Neural cell (in vitro differentiated cells): ENCODE measurements at regions not wholly inside any gene's neighbourhood (a gene's known extent, or its start where the extent isn't known, plus 50 kb on each side); places are given as distances from the start of the nearest gene placed in this dataset.

Source experiments
- CTCF ChIP-seq: fragments of 450-650 bp; IDR thresholded peaks from 2 replicates; pipeline ENCODE4 v1.5.1; 2014; ENCODE audit warnings: antibody characterized with exemption, mild to moderate bottlenecking, moderate library complexity; ENCODE audit not compliant: poor library complexity, severe bottlenecking
- EP300 ChIP-seq: fragments of 450-650 bp; conservative IDR thresholded peaks from 2 replicates; pipeline ENCODE4 v1.6.1; 2014; ENCODE audit warnings: antibody characterized with exemption, mild to moderate bottlenecking, moderate library complexity; ENCODE audit not compliant: poor library complexity, severe bottlenecking
- EZH2 ChIP-seq: fragments of 200-600, 300-800 bp; shearing (Covaris generic), sonication (generic); IDR thresholded peaks from 2 replicates; pipeline ENCODE4 v1.6.1; 2014; ENCODE audit warnings: antibody characterized with exemption, low read length, borderline replicate concordance, mild to moderate bottlenecking; ENCODE audit not compliant: insufficient read depth, poor library complexity, severe bottlenecking
- MXI1 ChIP-seq: fragments of 450-650 bp; conservative IDR thresholded peaks from 2 replicates; pipeline ENCODE4 v1.6.1; 2014; ENCODE audit warnings: antibody characterized with exemption, mild to moderate bottlenecking; ENCODE audit not compliant: poor library complexity, severe bottlenecking
- POLR2AphosphoS5 ChIP-seq: IDR thresholded peaks from 2 replicates; pipeline ENCODE4 v1.6.1; 2012
- REST ChIP-seq: IDR thresholded peaks from 2 replicates; pipeline ENCODE4 v1.6.1; 2012; ENCODE audit warnings: borderline replicate concordance
- SMC3 ChIP-seq: fragments of 450-650 bp; conservative IDR thresholded peaks from 2 replicates; pipeline ENCODE4 v1.6.1; 2014; ENCODE audit warnings: antibody characterized with exemption, mild to moderate bottlenecking, moderate library complexity; ENCODE audit not compliant: poor library complexity
- TAF1 ChIP-seq: IDR thresholded peaks from 2 replicates; pipeline ENCODE4 v1.6.1; 2012; ENCODE audit warnings: low read depth

- TF ChIP-seq EZH2: no peak
- no peak for TF ChIP-seq CTCF
- no peak for TF ChIP-seq POLR2AphosphoS5
- no peak for TF ChIP-seq EP300
- TF ChIP-seq TAF1: no peak
- no peak for TF ChIP-seq MXI1
- no peak for TF ChIP-seq REST
- no peak for TF ChIP-seq SMC3
Measured at GRCh38 chr4:184310171-184310567, 92.5 kb upstream of the ENPP6 start.
